H1 (cell line): ENCODE measurements at regions not wholly inside any gene's neighbourhood (a gene's known extent, or its start where the extent isn't known, plus 50 kb on each side); places are given as distances from the start of the nearest gene placed in this dataset.

ENCODE experiments used
- BCL11A ChIP-seq, 2 experiments: IDR thresholded peaks; one replicate each; pipeline ENCODE4 v1.6.1; 2011; ENCODE audit warnings: low read depth in 2 of 2, low read length in 2 of 2, mild to moderate bottlenecking in 2 of 2
- FOSL1 ChIP-seq: IDR thresholded peaks from 2 replicates; pipeline ENCODE4 v1.6.1; 2011; ENCODE audit warnings: mild to moderate bottlenecking, low read depth, low read length, moderate library complexity; ENCODE audit not compliant: insufficient read depth
- JUND ChIP-seq: IDR thresholded peaks from 2 replicates; pipeline ENCODE4 v1.6.1; 2011; ENCODE audit warnings: mild to moderate bottlenecking, improper control_type of control experiment, low read length
- KDM4A ChIP-seq: IDR thresholded peaks from one replicate; pipeline ENCODE4 v1.7.1; 2012; ENCODE audit warnings: low read depth, mild to moderate bottlenecking, moderate library complexity, low read length, inconsistent platforms; ENCODE audit not compliant: severe bottlenecking
- KDM5A ChIP-seq: fragments of 200-600 bp; IDR thresholded peaks from 2 replicates; pipeline ENCODE4 v1.7.1; 2012; ENCODE audit warnings: mild to moderate bottlenecking, low read length, inconsistent platforms, mixed read lengths
- MAFK ChIP-seq: IDR thresholded peaks from 2 replicates; pipeline ENCODE4 v1.6.1; 2012; ENCODE audit warnings: low read depth, mild to moderate bottlenecking, improper control_type of control experiment, low read length
- NANOG ChIP-seq: IDR thresholded peaks from 2 replicates; pipeline ENCODE4 v1.6.1; 2011; ENCODE audit warnings: low read length, low read depth, mild to moderate bottlenecking, inconsistent platforms; ENCODE audit not compliant: insufficient read depth, poor library complexity, severe bottlenecking
- POU5F1 ChIP-seq: IDR thresholded peaks from 2 replicates; pipeline ENCODE4 v1.6.1; 2011; ENCODE audit warnings: low read depth, mild to moderate bottlenecking, low read length, moderate library complexity
- TCF12 ChIP-seq: IDR thresholded peaks from 2 replicates; pipeline ENCODE4 v1.6.1; 2011; ENCODE audit warnings: low read depth, mild to moderate bottlenecking, low read length
- TEAD4 ChIP-seq: IDR thresholded peaks from 2 replicates; pipeline ENCODE4 v1.6.1; 2012; ENCODE audit warnings: low read depth, low read length, inconsistent platforms, mixed read lengths
- TF ChIP-seq, protein P1 (sequence below): fragments of 300-600 bp; sonication (generic); IDR thresholded peaks from 2 replicates; pipeline ENCODE4 v1.7.1; 2012; ENCODE audit warnings: low read length, moderate library complexity, mild to moderate bottlenecking, inconsistent platforms; ENCODE audit not compliant: insufficient replicate concordance
- TF ChIP-seq, protein P2 (sequence below): IDR thresholded peaks from 2 replicates; pipeline ENCODE4 v1.6.1; 2011; ENCODE audit warnings: low read length, improper control_type of control experiment

DNA sequence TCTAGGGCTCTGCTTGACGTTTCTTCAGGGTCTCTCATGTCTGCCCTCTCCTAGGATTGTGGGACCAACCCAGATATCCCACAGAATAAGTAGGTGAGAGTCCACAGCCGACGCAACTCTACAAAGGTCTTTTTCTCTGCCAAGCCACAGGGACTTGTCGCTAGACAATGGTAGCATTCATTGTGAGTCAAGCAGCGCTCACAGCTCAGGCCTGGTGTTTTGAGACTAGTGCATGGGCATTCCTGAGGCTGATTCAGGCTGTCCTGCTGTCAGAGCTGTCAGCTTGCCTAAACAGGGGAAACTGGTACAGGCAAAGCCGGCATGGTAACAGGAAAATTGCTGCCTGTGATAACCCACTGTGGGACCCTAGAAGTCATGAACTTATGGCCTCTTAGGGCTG is 610.6 kb upstream of the TSPY4 start (continued):
- TF ChIP-seq, protein P1, sequence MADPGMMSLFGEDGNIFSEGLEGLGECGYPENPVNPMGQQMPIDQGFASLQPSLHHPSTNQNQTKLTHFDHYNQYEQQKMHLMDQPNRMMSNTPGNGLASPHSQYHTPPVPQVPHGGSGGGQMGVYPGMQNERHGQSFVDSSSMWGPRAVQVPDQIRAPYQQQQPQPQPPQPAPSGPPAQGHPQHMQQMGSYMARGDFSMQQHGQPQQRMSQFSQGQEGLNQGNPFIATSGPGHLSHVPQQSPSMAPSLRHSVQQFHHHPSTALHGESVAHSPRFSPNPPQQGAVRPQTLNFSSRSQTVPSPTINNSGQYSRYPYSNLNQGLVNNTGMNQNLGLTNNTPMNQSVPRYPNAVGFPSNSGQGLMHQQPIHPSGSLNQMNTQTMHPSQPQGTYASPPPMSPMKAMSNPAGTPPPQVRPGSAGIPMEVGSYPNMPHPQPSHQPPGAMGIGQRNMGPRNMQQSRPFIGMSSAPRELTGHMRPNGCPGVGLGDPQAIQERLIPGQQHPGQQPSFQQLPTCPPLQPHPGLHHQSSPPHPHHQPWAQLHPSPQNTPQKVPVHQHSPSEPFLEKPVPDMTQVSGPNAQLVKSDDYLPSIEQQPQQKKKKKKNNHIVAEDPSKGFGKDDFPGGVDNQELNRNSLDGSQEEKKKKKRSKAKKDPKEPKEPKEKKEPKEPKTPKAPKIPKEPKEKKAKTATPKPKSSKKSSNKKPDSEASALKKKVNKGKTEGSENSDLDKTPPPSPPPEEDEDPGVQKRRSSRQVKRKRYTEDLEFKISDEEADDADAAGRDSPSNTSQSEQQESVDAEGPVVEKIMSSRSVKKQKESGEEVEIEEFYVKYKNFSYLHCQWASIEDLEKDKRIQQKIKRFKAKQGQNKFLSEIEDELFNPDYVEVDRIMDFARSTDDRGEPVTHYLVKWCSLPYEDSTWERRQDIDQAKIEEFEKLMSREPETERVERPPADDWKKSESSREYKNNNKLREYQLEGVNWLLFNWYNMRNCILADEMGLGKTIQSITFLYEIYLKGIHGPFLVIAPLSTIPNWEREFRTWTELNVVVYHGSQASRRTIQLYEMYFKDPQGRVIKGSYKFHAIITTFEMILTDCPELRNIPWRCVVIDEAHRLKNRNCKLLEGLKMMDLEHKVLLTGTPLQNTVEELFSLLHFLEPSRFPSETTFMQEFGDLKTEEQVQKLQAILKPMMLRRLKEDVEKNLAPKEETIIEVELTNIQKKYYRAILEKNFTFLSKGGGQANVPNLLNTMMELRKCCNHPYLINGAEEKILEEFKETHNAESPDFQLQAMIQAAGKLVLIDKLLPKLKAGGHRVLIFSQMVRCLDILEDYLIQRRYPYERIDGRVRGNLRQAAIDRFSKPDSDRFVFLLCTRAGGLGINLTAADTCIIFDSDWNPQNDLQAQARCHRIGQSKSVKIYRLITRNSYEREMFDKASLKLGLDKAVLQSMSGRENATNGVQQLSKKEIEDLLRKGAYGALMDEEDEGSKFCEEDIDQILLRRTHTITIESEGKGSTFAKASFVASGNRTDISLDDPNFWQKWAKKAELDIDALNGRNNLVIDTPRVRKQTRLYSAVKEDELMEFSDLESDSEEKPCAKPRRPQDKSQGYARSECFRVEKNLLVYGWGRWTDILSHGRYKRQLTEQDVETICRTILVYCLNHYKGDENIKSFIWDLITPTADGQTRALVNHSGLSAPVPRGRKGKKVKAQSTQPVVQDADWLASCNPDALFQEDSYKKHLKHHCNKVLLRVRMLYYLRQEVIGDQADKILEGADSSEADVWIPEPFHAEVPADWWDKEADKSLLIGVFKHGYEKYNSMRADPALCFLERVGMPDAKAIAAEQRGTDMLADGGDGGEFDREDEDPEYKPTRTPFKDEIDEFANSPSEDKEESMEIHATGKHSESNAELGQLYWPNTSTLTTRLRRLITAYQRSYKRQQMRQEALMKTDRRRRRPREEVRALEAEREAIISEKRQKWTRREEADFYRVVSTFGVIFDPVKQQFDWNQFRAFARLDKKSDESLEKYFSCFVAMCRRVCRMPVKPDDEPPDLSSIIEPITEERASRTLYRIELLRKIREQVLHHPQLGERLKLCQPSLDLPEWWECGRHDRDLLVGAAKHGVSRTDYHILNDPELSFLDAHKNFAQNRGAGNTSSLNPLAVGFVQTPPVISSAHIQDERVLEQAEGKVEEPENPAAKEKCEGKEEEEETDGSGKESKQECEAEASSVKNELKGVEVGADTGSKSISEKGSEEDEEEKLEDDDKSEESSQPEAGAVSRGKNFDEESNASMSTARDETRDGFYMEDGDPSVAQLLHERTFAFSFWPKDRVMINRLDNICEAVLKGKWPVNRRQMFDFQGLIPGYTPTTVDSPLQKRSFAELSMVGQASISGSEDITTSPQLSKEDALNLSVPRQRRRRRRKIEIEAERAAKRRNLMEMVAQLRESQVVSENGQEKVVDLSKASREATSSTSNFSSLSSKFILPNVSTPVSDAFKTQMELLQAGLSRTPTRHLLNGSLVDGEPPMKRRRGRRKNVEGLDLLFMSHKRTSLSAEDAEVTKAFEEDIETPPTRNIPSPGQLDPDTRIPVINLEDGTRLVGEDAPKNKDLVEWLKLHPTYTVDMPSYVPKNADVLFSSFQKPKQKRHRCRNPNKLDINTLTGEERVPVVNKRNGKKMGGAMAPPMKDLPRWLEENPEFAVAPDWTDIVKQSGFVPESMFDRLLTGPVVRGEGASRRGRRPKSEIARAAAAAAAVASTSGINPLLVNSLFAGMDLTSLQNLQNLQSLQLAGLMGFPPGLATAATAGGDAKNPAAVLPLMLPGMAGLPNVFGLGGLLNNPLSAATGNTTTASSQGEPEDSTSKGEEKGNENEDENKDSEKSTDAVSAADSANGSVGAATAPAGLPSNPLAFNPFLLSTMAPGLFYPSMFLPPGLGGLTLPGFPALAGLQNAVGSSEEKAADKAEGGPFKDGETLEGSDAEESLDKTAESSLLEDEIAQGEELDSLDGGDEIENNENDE = no peak
- TF ChIP-seq NANOG = no peak
- TF ChIP-seq POU5F1 = no peak
- TF ChIP-seq JUND = no peak
- no peak for TF ChIP-seq TCF12
- no peak for TF ChIP-seq KDM5A
- TF ChIP-seq BCL11A (IDR thresholded peaks at IDR 0.05; ENCODE audit: low read depth in 2 of 2, low read length in 2 of 2) = no peak
- no peak for TF ChIP-seq MAFK
- no peak for TF ChIP-seq KDM4A
- TF ChIP-seq, protein P2, sequence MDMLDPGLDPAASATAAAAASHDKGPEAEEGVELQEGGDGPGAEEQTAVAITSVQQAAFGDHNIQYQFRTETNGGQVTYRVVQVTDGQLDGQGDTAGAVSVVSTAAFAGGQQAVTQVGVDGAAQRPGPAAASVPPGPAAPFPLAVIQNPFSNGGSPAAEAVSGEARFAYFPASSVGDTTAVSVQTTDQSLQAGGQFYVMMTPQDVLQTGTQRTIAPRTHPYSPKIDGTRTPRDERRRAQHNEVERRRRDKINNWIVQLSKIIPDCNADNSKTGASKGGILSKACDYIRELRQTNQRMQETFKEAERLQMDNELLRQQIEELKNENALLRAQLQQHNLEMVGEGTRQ = no peak
- no peak for TF ChIP-seq TEAD4
- no peak for TF ChIP-seq FOSL1
